GM23338 (cell line): ENCODE measurements at regions not wholly inside any gene's neighbourhood (a gene's known extent, or its start where the extent isn't known, plus 50 kb on each side); places are given as distances from the start of the nearest gene placed in this dataset.

Experiments
- ATAC-seq: fragments of 200-7000 bp; cut with Tn5 transposase; 3 replicates; pipeline ENCODE4 v1.9.1; 2020
- DNase-seq: peaks from one replicate; pipeline ENCODE4 v3.0.0-alpha.2; 2015; ENCODE audit warnings: low spot score
- H2AFZ ChIP-seq: fragments of 200-600 bp; sonication (generic); 2 replicates; pipeline ENCODE4 v1.8.0; 2016; ENCODE audit warnings: antibody characterized with exemption, mild to moderate bottlenecking, moderate library complexity
- H3F3A ChIP-seq: fragments of 200-600 bp; sonication (generic); replicated peaks from 2 replicates; pipeline ENCODE4 v1.8.0; 2017; ENCODE audit warnings: antibody characterized with exemption, mixed run types, low read depth
- H3K27ac ChIP-seq: fragments of 200-600 bp; sonication (generic); 2 replicates; pipeline ENCODE4 v1.6.1; 2016; ENCODE audit warnings: low read depth
- H3K27me3 ChIP-seq: fragments of 200-600 bp; sonication (generic); 2 replicates; pipeline ENCODE4 v1.8.0; 2016; ENCODE audit warnings: mild to moderate bottlenecking, mixed run types, moderate library complexity; ENCODE audit not compliant: insufficient read depth
- H3K36me3 ChIP-seq: fragments of 200-600 bp; sonication (generic); 2 replicates; pipeline ENCODE4 v1.8.0; 2016; ENCODE audit warnings: mild to moderate bottlenecking; ENCODE audit not compliant: insufficient read depth
- H3K4me1 ChIP-seq: fragments of 200-600 bp; sonication (generic); 2 replicates; pipeline ENCODE4 v1.8.0; 2016; ENCODE audit warnings: mild to moderate bottlenecking, moderate library complexity; ENCODE audit not compliant: insufficient read depth
- H3K4me2 ChIP-seq: fragments of 200-600 bp; sonication (generic); 2 replicates; pipeline ENCODE4 v1.7.1; 2017; ENCODE audit warnings: mixed run types
- H3K4me3 ChIP-seq: fragments of 200-600 bp; sonication (generic); 2 replicates; pipeline ENCODE4 v1.6.1; 2016; ENCODE audit warnings: mixed run types
- H3K79me2 ChIP-seq: fragments of 200-600 bp; sonication (generic); replicated peaks from 2 replicates; pipeline ENCODE4 v1.8.0; 2017; ENCODE audit warnings: mild to moderate bottlenecking; ENCODE audit not compliant: insufficient read depth
- H3K9me2 ChIP-seq: fragments of 200-600 bp; sonication (generic); 2 replicates; pipeline ENCODE4 v1.8.0; 2017; ENCODE audit not compliant: insufficient read depth
- H4K20me1 ChIP-seq: fragments of 200-600 bp; sonication (generic); replicated peaks from 2 replicates; pipeline ENCODE4 v1.8.0; 2017; ENCODE audit warnings: mild to moderate bottlenecking; ENCODE audit not compliant: insufficient read depth
- H3K27ac Mint-ChIP-seq: 2 replicates; pipeline ENCODE4 v1.8.0; 2020; ENCODE audit warnings: inconsistent platforms, mild to moderate bottlenecking, moderate library complexity, mixed read lengths
- H3K27me3 Mint-ChIP-seq: 3 replicates; pipeline ENCODE4 v1.8.0; 2022; ENCODE audit warnings: low read depth, mild to moderate bottlenecking, moderate library complexity, mixed read lengths, inconsistent platforms; ENCODE audit not compliant: insufficient read depth, poor library complexity
- H3K36me3 Mint-ChIP-seq: 3 replicates; pipeline ENCODE4 v1.8.0; 2021; ENCODE audit warnings: low read depth, mild to moderate bottlenecking, inconsistent platforms, moderate library complexity, mixed read lengths
- H3K4me1 Mint-ChIP-seq: 3 replicates; pipeline ENCODE4 v1.8.0; 2020; ENCODE audit warnings: mild to moderate bottlenecking, inconsistent platforms, mixed read lengths
- H3K4me3 Mint-ChIP-seq: 3 replicates; pipeline ENCODE4 v1.8.0; 2021; ENCODE audit warnings: moderate library complexity, mild to moderate bottlenecking, inconsistent platforms, mixed read lengths
- H3K9me3 Mint-ChIP-seq: 3 replicates; pipeline ENCODE4 v1.8.0; 2020; ENCODE audit warnings: moderate library complexity, mild to moderate bottlenecking, inconsistent platforms, mixed read lengths
- CREB1 ChIP-seq: fragments of 250-450 bp; sonication (Bioruptor Pico); IDR thresholded peaks from 2 replicates; pipeline ENCODE4 v1.5.0; 2020; ENCODE audit warnings: low read depth, mild to moderate bottlenecking, moderate library complexity
- CTCF ChIP-seq, 2 experiments: fragments of 200-600 bp in 1 of 2; sonication (generic) in 1 of 2; conservative IDR thresholded peaks; 2 replicates each; pipeline versions ENCODE4 v1.5.1 to v1.6.1; 2016 to 2017; ENCODE audit warnings: antibody characterized with exemption in 2 of 2, low read depth in 2 of 2, mild to moderate bottlenecking in 2 of 2, moderate library complexity in 1 of 2
- ETS1 ChIP-seq: IDR thresholded peaks from 2 replicates; pipeline ENCODE4 v1.6.1; 2016; ENCODE audit warnings: antibody characterized with exemption
- EZH2 ChIP-seq: fragments of 200-600 bp; sonication (generic); IDR thresholded peaks from one replicate; pipeline ENCODE4 v1.8.0; 2017; ENCODE audit warnings: antibody characterized with exemption, mild to moderate bottlenecking, low read depth; ENCODE audit not compliant: unreplicated experiment
- EZH2phosphoT487 ChIP-seq: fragments of 200-600 bp; sonication (generic); IDR thresholded peaks from one replicate; pipeline ENCODE4 v1.8.1; 2018; ENCODE audit warnings: antibody characterized with exemption; ENCODE audit not compliant: unreplicated experiment
- NANOG ChIP-seq: IDR thresholded peaks from 2 replicates; pipeline ENCODE4 v1.6.1; 2016; ENCODE audit warnings: antibody characterized with exemption, borderline replicate concordance
- POLR2AphosphoS5 ChIP-seq: IDR thresholded peaks from 2 replicates; pipeline ENCODE4 v1.6.1; 2016; ENCODE audit warnings: antibody characterized with exemption, low read depth
- REST ChIP-seq: IDR thresholded peaks from one replicate; pipeline ENCODE4 v1.6.1; 2018; ENCODE audit warnings: antibody characterized with exemption; ENCODE audit not compliant: unreplicated experiment
- ZNF114 ChIP-seq: fragments of 250-450 bp; sonication (Bioruptor Pico); IDR thresholded peaks from 2 replicates; pipeline ENCODE4 v1.5.0; 2020; ENCODE audit warnings: mild to moderate bottlenecking, moderate library complexity
- ZNF331 ChIP-seq: fragments of 250-450 bp; sonication (Bioruptor Pico); IDR thresholded peaks from 2 replicates; pipeline ENCODE4 v1.5.0; 2020; ENCODE audit warnings: low read depth, mild to moderate bottlenecking, moderate library complexity
- ZNF462 ChIP-seq: fragments of 250-450 bp; sonication (Bioruptor Pico); IDR thresholded peaks from 2 replicates; pipeline ENCODE4 v1.5.0; 2020; ENCODE audit warnings: mild to moderate bottlenecking, moderate library complexity

- TF ChIP-seq REST = no peak
- no peak for TF ChIP-seq CTCF (conservative IDR thresholded peaks at IDR 0.05; ENCODE audit: low read depth in 2 of 2)
- no peak for TF ChIP-seq ZNF114 (CRISPR knock-in tag)
- TF ChIP-seq EZH2phosphoT487 = no peak
- no peak for TF ChIP-seq POLR2AphosphoS5
- TF ChIP-seq ETS1 = no peak
- no peak for TF ChIP-seq NANOG
Measured at GRCh38 chr2:192314800-192315481, 120.2 kb upstream of the TMEFF2 start (continued).

- Histone ChIP-seq H3K4me3 (no peak overlapping the region), H4K20me1 (no peaks in the 10 kb centered on the region), H3K27me3 (no peaks in the 10 kb centered on the region), H3K4me2 (no peak overlapping the region), H3K9me2 (no peaks in the 10 kb centered on the region), H3K79me2 (no peaks in the 10 kb centered on the region), H3K36me3 (no peaks in the 10 kb centered on the region), H3K27ac (no peak overlapping the region), H3F3A (no peaks in the 10 kb centered on the region), H2AFZ (no peak overlapping the region), H3K4me1 (no peaks in the 10 kb centered on the region)
- Mint-ChIP-seq H3K4me3 (no peak overlapping the region), H3K36me3 (no peaks in the 10 kb centered on the region), H3K9me3 (0 out of 3 replicates have a peak, but pooled peaks cover 2% of the 10 kb centered on the region), H3K27ac (no peak overlapping the region), H3K4me1 (no peaks in the 10 kb centered on the region), H3K27me3 (no peaks in the 10 kb centered on the region)
- ATAC-seq = no peak
- TF ChIP-seq ZNF114 (CRISPR knock-in tag) (no peak), EZH2 (no peak), ZNF331 (no peak), POLR2AphosphoS5 (no peak), NANOG (no peak), CREB1 (no peak), ZNF462 (CRISPR knock-in tag) (no peak)
- DNase-seq = no peak
Measured at GRCh38 chr2:192313773-192314172, 119.0 kb upstream of the TMEFF2 start.
